SK-N-SH treated with all-trans-retinoic acid at 6 μM for 48 hours (cell line): ENCODE measurements at regions not wholly inside any gene's neighbourhood (a gene's known extent, or its start where the extent isn't known, plus 50 kb on each side); places are given as distances from the start of the nearest gene placed in this dataset.
"Not testable (repeated sequence)": the region's sequence is repeated elsewhere in the genome, so short reads cannot be mapped to it uniquely, and the experiment has no call there.

Experiments
- ATAC-seq: fragments of 200-7000 bp; cut with Tn5 transposase; 3 replicates; pipeline ENCODE4 v1.9.1; 2020; ENCODE audit warnings: mild to moderate bottlenecking, moderate library complexity
- ARNTL ChIP-seq: fragments of 450-650 bp; formaldehyde crosslinking; IDR thresholded peaks from 2 replicates; pipeline ENCODE4 v1.5.0; 2020; ENCODE audit warnings: low read depth, mild to moderate bottlenecking, moderate library complexity, borderline replicate concordance
- BACH2 ChIP-seq: fragments of 250-450 bp; sonication (Bioruptor Pico); IDR thresholded peaks from 2 replicates; pipeline ENCODE4 v1.9.0; 2021; ENCODE audit warnings: mild to moderate bottlenecking, borderline replicate concordance
- CSDC2 ChIP-seq: fragments of 250-450 bp; sonication (Bioruptor Pico); IDR thresholded peaks from 2 replicates; pipeline ENCODE4 v1.5.0; 2020; ENCODE audit warnings: mild to moderate bottlenecking, moderate library complexity
- ESRRG ChIP-seq: fragments of 250-450 bp; sonication (Bioruptor Pico); IDR thresholded peaks from 2 replicates; pipeline ENCODE4 v1.6.1; 2021; ENCODE audit warnings: mild to moderate bottlenecking
- GLIS3 ChIP-seq: fragments of 250-450 bp; sonication (Bioruptor Pico); IDR thresholded peaks from 2 replicates; pipeline ENCODE4 v1.5.0; 2020; ENCODE audit warnings: mild to moderate bottlenecking, moderate library complexity
- ISL1 ChIP-seq: fragments of 250-450 bp; sonication (Bioruptor Pico); IDR thresholded peaks from 2 replicates; pipeline ENCODE4 v2.1.2; 2022; ENCODE audit warnings: mild to moderate bottlenecking, moderate library complexity
- OSR1 ChIP-seq: fragments of 250-450 bp; sonication (Bioruptor Pico); IDR thresholded peaks from 2 replicates; pipeline ENCODE4 v1.8.0; 2022; ENCODE audit warnings: moderate library complexity, mild to moderate bottlenecking, inconsistent platforms
- TOX ChIP-seq: fragments of 250-450 bp; sonication (Bioruptor Pico); IDR thresholded peaks from 2 replicates; pipeline ENCODE4 v1.8.0; 2021; ENCODE audit warnings: mild to moderate bottlenecking, moderate library complexity, borderline replicate concordance
- ZC3H10 ChIP-seq: fragments of 250-450 bp; sonication (Bioruptor Pico); IDR thresholded peaks from 2 replicates; pipeline ENCODE4 v1.5.1; 2021; ENCODE audit warnings: mild to moderate bottlenecking, moderate library complexity
- ZFP3 ChIP-seq: fragments of 250-450 bp; sonication (Bioruptor Pico); IDR thresholded peaks from 2 replicates; pipeline ENCODE4 v1.5.0; 2020; ENCODE audit warnings: mild to moderate bottlenecking, moderate library complexity
- ZFP30 ChIP-seq: fragments of 450-650 bp; formaldehyde crosslinking; IDR thresholded peaks from 2 replicates; pipeline ENCODE4 v1.5.0; 2022; ENCODE audit warnings: mild to moderate bottlenecking, moderate library complexity
- ZNF565 ChIP-seq: fragments of 450-650 bp; formaldehyde crosslinking; conservative IDR thresholded peaks from 2 replicates; pipeline ENCODE4 v1.5.0; 2020; ENCODE audit warnings: low read depth, mild to moderate bottlenecking, moderate library complexity
- ZNF8 ChIP-seq: fragments of 450-650 bp; formaldehyde crosslinking; IDR thresholded peaks from 2 replicates; pipeline ENCODE4 v1.5.0; 2020; ENCODE audit warnings: mild to moderate bottlenecking, moderate library complexity
- TF ChIP-seq, protein P1 (sequence below): fragments of 250-450 bp; sonication (Bioruptor Pico); IDR thresholded peaks from 2 replicates; pipeline ENCODE4 v1.8.0; 2020; ENCODE audit warnings: mild to moderate bottlenecking, moderate library complexity, borderline replicate concordance
- TF ChIP-seq, protein P2 (sequence below): fragments of 250-450 bp; sonication (Bioruptor Pico); IDR thresholded peaks from 2 replicates; pipeline ENCODE4 v1.5.0; 2020; ENCODE audit warnings: mild to moderate bottlenecking, moderate library complexity
- TF ChIP-seq, protein P3 (sequence below): fragments of 250-450 bp; sonication (Bioruptor Pico); IDR thresholded peaks from 2 replicates; pipeline ENCODE4 v1.8.0; 2021; ENCODE audit warnings: low read depth, mild to moderate bottlenecking, moderate library complexity, borderline replicate concordance
- TF ChIP-seq, protein P4 (sequence below): fragments of 250-450 bp; sonication (Bioruptor Pico); IDR thresholded peaks from 2 replicates; pipeline ENCODE4 v1.5.1; 2020; ENCODE audit warnings: low read depth, mild to moderate bottlenecking, moderate library complexity

DNA sequence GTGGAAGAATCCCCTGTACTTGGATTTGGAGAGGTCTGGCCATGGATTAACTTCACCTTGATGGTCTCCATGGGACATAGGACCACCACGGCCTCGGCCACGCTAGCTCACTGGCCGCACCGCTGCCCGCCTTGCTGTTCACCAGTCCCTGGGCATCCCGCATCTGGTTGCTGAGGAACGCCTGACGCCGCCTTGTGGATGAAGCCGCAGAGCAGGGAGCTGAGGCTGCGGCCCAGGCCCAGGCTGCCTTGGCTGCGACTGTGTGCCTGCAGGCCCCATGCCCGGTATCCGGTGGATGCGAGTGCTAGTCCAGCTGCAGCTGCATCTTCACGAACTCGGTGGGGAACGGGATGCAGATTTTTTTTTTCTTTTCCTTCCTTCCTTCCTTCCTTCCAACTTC, 1407.1 kb downstream of the UQCRFS1 start (continued):
- TF ChIP-seq, protein P1, sequence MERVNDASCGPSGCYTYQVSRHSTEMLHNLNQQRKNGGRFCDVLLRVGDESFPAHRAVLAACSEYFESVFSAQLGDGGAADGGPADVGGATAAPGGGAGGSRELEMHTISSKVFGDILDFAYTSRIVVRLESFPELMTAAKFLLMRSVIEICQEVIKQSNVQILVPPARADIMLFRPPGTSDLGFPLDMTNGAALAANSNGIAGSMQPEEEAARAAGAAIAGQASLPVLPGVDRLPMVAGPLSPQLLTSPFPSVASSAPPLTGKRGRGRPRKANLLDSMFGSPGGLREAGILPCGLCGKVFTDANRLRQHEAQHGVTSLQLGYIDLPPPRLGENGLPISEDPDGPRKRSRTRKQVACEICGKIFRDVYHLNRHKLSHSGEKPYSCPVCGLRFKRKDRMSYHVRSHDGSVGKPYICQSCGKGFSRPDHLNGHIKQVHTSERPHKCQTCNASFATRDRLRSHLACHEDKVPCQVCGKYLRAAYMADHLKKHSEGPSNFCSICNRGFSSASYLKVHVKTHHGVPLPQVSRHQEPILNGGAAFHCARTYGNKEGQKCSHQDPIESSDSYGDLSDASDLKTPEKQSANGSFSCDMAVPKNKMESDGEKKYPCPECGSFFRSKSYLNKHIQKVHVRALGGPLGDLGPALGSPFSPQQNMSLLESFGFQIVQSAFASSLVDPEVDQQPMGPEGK (CRISPR knock-in tag) = no peak
- TF ChIP-seq TOX (CRISPR knock-in tag) = no peak
- TF ChIP-seq ZNF8 = no peak
- TF ChIP-seq, protein P2, sequence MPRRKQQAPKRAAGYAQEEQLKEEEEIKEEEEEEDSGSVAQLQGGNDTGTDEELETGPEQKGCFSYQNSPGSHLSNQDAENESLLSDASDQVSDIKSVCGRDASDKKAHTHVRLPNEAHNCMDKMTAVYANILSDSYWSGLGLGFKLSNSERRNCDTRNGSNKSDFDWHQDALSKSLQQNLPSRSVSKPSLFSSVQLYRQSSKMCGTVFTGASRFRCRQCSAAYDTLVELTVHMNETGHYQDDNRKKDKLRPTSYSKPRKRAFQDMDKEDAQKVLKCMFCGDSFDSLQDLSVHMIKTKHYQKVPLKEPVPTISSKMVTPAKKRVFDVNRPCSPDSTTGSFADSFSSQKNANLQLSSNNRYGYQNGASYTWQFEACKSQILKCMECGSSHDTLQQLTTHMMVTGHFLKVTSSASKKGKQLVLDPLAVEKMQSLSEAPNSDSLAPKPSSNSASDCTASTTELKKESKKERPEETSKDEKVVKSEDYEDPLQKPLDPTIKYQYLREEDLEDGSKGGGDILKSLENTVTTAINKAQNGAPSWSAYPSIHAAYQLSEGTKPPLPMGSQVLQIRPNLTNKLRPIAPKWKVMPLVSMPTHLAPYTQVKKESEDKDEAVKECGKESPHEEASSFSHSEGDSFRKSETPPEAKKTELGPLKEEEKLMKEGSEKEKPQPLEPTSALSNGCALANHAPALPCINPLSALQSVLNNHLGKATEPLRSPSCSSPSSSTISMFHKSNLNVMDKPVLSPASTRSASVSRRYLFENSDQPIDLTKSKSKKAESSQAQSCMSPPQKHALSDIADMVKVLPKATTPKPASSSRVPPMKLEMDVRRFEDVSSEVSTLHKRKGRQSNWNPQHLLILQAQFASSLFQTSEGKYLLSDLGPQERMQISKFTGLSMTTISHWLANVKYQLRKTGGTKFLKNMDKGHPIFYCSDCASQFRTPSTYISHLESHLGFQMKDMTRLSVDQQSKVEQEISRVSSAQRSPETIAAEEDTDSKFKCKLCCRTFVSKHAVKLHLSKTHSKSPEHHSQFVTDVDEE (CRISPR knock-in tag) = no peak
- TF ChIP-seq ESRRG (CRISPR knock-in tag) = no peak

DNA sequence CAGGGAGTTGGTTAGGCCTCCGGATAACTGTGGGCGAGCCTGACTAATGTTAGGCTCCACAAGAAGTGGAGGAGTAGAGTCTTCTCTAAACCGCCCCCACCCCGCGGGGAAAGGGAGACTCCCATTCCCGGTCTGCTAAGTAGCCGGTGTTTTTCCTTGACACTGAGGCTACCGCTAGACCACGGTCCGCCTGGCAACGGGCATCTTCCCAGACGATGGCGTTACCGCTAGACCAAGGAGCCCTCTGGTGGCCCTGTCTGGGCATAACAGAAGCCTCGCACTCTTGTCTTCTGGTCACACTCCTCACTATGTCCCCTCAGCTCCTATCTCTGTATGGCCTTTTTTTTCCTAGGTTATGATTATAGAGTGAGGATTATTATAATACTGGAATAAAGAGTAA, 1410.7 kb downstream of the UQCRFS1 start:
- ATAC-seq = not testable (repeated sequence)

DNA sequence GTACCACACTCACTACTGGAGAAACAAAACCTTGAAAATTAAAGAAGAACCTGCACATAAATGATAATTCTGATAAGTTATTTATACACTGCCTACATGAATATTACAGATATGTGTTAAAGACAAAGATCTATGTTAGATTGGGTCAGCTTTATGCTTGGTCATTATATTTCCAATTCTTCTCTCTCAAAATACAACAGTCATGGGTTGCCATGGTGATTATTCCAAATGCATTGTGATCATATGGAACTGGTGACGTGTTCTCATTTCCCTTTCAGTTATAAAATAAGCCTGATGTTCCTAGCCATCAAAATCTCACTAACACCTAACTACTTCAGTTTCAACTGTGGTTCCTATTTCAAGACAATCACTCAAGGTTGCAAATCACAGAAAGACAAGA, 1416.4 kb downstream of the UQCRFS1 start:
- no peak for ATAC-seq
- TF ChIP-seq, protein P3, sequence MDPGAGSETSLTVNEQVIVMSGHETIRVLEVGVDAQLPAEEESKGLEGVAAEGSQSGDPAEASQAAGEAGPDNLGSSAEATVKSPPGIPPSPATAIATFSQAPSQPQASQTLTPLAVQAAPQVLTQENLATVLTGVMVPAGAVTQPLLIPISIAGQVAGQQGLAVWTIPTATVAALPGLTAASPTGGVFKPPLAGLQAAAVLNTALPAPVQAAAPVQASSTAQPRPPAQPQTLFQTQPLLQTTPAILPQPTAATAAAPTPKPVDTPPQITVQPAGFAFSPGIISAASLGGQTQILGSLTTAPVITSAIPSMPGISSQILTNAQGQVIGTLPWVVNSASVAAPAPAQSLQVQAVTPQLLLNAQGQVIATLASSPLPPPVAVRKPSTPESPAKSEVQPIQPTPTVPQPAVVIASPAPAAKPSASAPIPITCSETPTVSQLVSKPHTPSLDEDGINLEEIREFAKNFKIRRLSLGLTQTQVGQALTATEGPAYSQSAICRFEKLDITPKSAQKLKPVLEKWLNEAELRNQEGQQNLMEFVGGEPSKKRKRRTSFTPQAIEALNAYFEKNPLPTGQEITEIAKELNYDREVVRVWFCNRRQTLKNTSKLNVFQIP (CRISPR knock-in tag) = no peak
- no peak for TF ChIP-seq ARNTL (CRISPR knock-in tag)
- no peak for TF ChIP-seq BACH2
- no peak for TF ChIP-seq ZFP3
- TF ChIP-seq GLIS3 (CRISPR knock-in tag) = no peak
- TF ChIP-seq, protein P1 (CRISPR knock-in tag) = no peak
- no peak for TF ChIP-seq ESRRG (CRISPR knock-in tag)
- TF ChIP-seq, protein P2 (CRISPR knock-in tag) = no peak
- no peak for TF ChIP-seq CSDC2 (CRISPR knock-in tag)
- no peak for TF ChIP-seq ZNF565 (CRISPR knock-in tag)
- no peak for TF ChIP-seq OSR1
- no peak for TF ChIP-seq ZFP30
- TF ChIP-seq TOX (CRISPR knock-in tag) = no peak
- TF ChIP-seq, protein P4, sequence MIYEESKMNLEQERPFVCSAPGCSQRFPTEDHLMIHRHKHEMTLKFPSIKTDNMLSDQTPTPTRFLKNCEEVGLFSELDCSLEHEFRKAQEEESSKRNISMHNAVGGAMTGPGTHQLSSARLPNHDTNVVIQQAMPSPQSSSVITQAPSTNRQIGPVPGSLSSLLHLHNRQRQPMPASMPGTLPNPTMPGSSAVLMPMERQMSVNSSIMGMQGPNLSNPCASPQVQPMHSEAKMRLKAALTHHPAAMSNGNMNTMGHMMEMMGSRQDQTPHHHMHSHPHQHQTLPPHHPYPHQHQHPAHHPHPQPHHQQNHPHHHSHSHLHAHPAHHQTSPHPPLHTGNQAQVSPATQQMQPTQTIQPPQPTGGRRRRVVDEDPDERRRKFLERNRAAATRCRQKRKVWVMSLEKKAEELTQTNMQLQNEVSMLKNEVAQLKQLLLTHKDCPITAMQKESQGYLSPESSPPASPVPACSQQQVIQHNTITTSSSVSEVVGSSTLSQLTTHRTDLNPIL (CRISPR knock-in tag) = no peak

DNA sequence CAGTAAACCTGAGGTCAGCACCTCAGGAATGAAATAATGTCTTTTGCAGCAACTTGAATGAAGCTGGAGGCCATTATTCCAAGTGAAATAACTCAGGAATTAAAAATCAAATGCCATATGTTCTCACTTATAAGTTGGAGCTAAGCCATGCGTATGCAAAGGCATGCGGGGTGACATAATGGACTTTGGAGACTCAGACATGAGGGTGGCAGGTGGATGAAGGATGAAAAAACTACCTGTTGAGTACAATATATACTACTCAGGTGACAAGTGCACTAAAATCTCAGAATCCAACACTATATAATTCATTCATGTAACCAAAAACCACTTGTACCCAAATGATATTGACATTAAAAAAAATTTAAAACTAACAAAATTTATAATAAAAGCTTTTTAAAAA, 1416.9 kb downstream of the UQCRFS1 start:
- no peak for ATAC-seq
- TF ChIP-seq, protein P4 (CRISPR knock-in tag) = no peak
- TF ChIP-seq ZFP3 = no peak
- TF ChIP-seq ISL1 (CRISPR knock-in tag) = no peak
- no peak for TF ChIP-seq ZC3H10
- TF ChIP-seq, protein P2 (CRISPR knock-in tag) = no peak
- no peak for TF ChIP-seq ZFP30
